HG03439 (cell line): ENCODE measurements at regions not wholly inside any gene's neighbourhood (a gene's known extent, or its start where the extent isn't known, plus 50 kb on each side); places are given as distances from the start of the nearest gene placed in this dataset.
A peak's percentile ranks its signal among the peaks of the same experiment; 100 is the strongest.

Experiments
- ATAC-seq: cut with Tn5 transposase; IDR thresholded peaks from one replicate; pipeline ENCODE4 v1.9.1; 2021; ENCODE audit warnings: mild to moderate bottlenecking, moderate library complexity; ENCODE audit not compliant: unreplicated experiment

DNA sequence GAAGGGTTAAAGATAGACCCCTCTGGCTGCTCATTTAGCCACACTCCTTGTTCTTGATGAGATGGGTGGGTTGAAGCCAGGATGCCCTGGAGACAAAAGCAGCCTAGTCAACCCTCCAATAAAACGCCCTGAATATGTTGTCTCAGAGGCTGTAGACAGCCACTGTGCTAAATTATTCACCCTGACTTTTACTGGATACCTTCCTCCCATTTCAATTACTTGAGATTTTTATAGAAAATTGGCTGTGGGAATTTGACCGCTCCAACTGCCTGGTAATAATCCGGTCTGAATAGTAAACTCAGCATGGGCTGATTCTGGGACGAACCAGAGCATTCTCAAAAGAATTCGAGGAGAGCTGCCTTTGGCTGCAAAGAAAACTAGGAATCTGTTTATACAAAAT is 104.2 kb downstream of the SNX18 start:
- no peak for ATAC-seq

DNA sequence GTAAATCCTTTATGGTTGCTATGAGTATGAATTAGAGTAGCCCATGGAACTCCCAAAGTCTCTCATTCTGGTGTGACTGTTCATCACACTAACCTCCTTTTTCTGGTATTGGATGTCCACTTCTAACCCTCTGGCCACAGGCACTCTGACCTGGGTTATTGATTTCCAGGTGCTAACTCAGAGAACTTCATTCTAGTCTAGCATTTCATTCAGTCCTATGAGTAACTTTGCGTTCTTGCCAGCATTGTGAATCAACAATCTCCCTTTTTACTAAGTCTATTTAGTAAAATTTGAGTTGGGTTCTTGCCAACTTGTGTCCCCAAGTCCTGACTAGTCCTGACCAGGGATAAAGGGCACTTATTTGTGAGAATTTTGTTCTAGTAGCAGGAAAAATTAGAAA is 103.5 kb downstream of the SNX18 start:
- ATAC-seq = no peak

DNA sequence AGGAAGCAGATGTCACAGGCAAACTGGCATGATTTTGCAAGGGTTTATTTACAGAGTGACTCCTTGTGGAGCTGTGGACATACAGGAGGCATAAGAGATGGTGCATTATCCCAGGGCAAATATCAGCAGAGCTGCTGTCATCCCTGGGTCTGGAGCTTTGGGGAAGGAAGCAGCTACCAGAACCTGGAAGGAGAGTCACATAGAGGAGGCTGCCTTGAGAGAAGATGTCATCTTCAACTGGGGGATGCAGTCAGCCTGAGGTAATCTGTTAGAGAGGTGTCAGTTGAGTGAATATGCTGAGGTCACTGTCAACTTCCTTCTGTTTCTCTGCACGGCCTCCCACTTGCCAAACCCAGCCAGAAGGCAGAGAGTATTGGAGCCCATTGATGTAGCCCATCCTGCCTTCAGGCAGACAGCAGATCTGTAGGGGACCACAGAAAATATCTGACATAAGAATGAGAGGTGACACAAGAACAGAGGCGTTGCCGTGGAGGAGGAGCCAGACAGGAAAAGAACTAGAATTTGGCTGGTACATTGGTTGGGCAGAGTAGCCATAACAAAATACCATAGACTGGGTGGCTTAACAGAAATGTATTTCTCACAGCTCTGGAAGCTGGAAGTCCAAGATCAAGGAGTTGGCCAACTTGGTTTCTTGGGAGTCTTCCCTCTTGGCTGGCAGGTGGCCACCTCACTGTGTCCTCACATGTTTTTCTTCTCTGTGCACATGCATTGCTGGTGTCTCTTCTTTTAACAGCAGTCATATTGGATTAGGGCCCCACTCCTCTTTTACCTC is 102.8 kb downstream of the SNX18 start:
- no peak for ATAC-seq

DNA sequence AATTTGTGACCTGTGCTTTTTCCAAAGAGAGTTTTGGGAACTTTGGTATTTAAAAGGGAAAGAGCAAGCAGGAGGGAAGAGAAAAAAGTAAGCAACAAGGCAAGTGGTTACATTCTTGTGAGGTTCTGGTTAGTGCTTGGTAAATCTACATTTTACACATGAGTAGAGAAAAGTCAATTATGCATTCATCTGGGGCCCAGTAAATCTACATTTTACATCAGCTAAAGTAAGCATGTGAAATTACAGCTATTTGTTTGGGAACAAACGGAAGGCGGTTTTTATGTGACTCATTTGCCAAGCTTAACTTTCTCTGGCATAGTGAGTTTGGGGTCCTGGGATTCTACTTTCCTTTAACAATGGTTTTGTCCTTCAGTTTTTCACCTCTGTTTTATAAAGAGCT is 102.2 kb downstream of the SNX18 start:
- ATAC-seq = no peak

DNA sequence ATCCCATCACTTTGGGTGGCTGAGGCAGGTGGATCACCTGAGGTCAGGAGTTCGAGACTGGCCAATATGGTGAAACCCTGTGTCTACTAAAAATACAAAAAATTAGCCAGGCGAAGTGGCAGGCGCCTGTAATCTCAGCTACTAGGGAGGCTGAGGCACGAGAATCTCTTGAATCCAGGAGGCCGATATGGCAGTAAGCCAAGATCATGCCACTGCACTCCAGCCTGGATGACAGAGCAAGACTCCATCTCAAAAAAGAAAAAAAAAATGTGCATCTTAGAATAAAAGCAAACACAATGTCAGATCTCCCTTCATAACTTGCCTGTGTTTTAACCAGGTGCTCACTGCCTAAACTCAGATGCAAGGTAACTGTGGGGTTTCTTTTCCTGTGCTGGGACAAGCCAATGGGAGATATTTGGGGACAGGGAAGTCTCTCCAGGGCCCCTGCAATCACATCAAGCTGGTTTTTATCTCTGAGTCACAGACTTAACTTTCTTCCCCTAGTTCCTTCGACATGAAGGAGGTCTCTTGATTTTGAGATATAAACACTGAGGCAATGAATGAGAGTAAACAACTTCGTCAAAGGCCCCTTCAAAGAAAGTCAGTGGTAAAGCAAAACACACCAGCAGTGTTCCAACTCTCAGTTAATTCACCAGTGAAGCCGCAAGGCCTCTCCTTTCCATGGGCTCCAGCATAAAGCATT is 99.1 kb downstream of the SNX18 start:
- no peak for ATAC-seq

DNA sequence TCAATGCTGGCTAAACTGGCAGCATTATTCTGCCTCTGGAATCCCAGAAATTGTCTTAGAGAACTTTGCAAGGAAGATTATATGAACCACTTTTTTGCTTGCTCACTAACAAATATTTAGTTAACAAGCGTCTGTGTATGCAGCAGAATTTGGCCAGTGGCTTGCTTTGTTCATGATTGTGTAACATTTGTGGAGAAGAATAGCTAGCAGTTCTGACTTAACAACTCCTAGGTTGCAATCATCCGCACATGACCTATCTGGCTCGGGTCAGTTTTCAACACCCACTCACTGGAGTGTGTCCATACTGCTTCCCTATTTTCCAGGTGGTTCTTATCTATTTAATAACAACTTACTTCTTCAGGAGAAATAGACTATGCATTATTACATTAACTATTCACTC is 98.5 kb downstream of the SNX18 start:
- no peak for ATAC-seq

DNA sequence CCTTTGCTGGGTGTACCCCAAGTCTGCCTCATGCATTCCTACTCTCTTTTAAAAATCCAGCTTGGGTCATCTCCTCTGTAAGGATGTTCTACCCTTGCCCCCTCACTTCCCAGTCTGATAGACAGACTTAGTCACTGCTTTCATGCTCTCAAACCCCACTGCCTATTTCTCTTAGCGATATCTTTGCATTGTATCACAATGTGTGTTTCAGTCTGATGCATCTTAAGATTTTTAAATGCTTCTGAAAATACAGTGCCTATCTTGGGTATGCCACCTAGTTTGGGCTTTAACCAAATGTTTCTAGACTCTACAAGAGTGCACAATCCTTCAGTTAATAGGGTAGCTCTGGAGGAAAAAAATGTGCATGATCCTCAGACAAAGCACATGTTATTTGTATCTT is 97.8 kb downstream of the SNX18 start:
- no peak for ATAC-seq

DNA sequence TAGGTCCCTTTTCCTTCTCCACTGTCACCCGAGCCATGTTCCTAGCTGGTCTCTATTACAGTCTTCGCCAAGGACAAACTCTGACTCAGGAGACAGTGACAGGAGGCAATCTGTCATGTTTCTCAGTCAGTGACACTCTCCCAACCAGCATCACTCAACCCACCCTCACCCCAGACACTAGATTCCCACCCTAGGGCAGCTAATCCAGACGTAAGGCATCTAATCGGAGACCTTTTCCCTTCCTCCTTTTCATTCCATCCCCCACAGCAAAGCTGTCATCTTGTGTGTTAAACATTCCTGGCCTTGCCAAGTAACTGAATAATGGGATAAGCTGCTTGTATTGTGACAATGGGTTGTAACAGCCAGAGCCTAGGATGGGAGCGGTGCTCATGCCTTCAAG is 95.2 kb downstream of the SNX18 start:
- ATAC-seq = no peak

DNA sequence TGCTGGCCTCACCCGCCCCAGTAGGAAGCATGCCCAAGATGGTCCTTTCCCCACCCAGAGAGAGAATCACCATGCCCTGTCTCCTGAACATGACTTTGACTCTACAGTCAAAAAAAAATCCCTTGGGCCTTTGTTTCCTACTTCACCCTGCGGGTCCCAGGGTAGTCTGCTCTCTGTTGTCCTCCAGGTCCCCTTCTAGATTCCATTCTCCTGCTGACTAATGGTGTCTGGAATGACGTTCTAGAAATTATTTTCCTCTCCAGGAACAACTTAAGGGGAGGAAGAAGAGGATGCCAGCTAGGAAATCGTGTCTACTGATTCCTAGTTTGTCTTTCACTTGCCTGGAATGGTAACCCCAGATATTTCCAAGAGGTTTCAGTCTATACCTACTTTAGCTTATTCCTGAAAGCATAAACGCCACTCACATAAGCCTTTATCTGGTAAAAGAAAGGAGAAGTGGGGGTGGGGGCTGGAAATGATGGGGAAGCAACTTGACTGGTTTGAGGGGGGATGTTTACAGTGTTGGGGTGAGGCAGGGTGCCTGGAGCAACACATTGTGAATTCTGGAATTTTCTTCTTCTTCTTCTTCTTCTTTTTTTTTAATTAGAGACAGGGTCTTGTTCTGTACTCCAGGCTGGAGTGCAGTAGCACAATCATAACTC is 93.9 kb downstream of the SNX18 start:
- no peak for ATAC-seq

DNA sequence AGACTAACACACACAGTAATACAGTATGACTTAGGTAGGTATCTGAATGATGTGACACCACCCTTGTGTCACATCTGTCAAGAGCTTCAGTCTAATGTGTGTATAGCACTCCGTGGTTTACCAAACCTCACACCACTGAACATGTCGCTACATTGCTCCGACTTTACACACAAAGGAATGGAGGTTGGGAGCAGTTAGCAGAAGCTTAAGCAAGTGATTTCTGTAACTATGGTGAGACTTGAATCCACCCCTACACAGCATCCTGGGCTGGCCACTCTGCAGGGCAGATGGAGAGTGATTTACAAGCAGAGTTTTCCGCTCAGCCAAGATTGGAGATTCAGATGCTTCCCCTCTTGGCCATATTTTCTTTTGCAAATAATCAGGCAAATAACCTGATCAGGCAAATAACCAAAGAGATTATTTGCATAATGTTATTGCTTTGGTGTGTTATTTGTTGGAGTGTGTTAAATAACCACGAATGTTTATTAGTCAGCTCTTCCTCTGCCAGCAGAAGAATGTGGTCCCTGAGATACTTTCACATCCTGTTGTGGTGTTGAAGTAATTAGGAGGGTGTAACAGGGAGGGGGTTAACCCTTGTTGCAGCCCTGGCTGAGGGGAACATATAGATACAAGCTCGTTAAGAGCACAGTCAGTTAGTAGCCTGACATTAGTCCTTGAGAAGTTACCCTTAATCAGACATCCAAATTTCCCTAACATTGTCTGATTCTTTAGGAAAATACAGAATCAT is 92.8 kb downstream of the SNX18 start:
- ATAC-seq = peak; percentile 90

DNA sequence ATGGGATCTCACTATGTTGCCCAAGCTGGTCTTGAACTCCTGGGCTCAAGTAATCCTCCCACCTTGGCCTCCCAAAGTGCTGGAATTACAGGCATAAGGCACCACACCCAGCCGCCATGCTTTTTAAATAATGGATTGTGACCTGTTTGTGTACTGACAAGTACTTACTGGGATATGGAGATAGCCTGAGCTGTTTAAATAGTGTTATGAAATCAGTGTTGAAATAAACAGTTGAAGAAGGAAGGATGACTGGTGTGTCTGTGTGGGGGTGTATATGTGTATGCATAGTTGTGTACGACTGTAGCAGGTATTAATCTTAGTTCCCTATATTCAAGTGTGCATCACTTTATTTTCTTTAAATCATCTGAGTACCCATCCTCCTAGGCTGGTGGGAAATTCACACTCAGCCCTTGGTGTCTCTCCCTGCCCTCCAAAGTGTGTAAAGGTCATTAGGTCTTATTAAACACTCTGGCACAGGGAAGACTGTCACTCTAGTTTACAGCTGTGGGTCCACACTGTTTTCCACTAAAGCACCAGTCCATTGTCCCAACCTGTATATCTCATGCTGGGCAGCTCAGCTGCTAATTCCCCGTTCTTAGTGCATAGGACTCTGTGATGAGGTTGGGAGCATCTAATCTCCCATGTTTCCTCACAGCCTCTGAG is 91.0 kb downstream of the SNX18 start:
- ATAC-seq = no peak

DNA sequence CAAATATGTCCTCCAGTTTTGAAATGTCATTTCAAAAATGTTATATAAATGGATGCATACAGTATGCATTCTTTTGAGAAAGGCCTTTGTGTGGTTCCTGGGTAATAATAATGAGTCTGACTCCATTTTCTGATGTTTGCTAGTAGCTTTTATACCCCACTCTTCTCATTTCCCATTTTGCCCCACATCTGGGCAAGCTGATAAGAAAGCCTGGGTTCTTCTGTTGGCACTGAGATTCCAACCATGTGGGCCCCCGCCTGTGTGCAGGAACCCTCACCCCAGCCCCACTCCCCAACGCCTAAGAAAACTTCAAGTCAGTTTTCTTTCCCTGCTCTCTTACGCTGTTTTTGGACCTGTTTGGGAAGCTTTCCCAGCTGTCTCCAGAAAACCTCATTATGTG is 89.4 kb downstream of the SNX18 start:
- no peak for ATAC-seq

DNA sequence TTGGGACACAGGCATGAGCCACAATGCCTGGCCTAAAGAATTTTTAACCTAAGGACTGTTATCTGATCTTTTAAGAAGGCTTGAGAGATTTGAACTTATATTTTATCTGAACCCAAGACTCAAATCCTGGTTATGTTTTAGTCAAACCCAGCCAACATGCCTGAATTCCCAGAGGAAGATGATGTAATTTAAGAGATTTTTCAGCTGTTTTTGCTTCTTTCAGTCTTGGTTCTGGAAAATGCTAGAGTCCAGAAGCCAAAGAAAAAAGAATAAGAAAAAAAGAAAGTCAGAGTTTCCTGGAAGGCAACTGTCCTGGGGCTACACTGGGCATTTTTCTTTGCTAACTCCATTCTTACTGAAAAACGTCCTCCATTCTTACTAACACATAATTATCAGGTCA is 85.8 kb downstream of the SNX18 start:
- no peak for ATAC-seq

DNA sequence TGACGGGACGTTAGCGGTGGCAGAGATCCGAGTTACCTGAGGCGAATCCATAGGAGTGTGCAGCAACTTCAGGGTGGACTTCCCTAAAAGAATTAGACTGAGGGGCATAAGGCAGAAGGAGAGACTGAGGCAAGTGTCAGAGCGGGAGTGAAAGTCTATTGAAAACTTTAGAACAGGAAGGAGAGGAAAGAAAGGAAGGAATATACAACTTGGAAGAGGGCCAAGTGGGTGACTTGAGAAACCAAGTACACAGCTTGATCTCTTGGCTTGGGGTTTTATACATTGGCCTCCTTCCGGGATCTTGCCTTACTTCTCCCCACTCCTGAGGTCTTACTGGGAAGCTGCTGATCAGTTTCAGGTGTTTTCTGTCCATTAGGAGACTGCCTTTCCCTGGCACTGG is 84.9 kb downstream of the SNX18 start:
- no peak for ATAC-seq

DNA sequence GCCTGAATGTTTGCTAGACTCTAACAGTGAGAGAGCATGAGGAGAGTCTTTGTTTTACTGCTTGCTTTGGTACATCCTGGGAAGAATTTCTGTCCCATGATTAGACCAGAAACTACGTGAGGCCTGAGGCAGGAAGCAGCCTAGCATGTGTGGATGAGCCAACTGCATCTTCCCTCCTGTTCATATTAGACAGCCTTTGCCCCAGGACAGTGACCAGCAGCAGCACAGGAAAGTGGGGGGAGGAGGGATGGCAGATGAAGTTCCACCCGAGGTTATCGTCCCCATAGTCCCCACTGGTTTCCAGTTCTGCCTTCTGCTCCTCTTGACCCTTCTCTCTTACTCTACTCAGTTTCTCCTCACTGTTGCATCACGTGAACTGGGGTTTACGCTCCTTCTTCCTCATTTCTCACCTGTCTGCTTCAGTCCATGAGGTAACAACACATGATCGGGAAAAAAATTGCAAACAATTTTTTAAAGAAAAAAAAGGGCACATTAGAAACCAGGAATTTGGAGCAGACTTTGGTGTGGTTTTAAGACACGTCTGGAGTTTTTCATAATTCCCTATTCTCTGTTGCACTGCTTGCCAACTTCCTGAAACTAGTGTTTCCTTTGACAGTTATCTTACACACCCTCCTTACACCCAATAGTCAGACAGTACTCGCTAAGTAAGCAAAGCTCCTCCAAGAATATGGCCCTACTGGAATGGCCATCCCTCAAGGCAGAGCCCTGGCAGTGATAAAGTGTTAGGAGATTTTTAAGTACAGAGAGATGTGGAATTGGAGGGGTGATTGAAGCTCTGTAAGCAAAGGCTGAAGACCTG is 84.1 kb downstream of the SNX18 start:
- ATAC-seq = no peak
